ENCODE measurements at regions not wholly inside any gene's neighbourhood (a gene's known extent, or its start where the extent isn't known, plus 50 kb on each side); places are given as distances from the start of the nearest gene placed in this dataset.
A peak's percentile ranks its signal among the peaks of the same experiment; 100 is the strongest.

GRCh38 chr6:44590471-44590870 is 203.0 kb downstream of the CDC5L start:
- H3K27ac Mint-ChIP-seq (ENCODE audit: unreplicated experiment), result no peak overlapping the region
- H3K27me3 Mint-ChIP-seq (ENCODE audit: low read depth), result peaks cover 4% of the 10 kb centered on the region
- peaks cover 9% of the 10 kb centered on the region for H3K36me3 Mint-ChIP-seq (ENCODE audit: low read depth)
- H3K4me1 Mint-ChIP-seq (ENCODE audit: low read depth), result peaks cover 10% of the 10 kb centered on the region
- TF ChIP-seq CTCF (IDR thresholded peaks at IDR 0.05), result no peak
- no peak overlapping the region for H3K4me3 Mint-ChIP-seq (ENCODE audit: unreplicated experiment)
- DNase-seq (ENCODE audit: low spot score), result no peak
- peaks cover 15% of the 10 kb centered on the region for H3K9me3 Mint-ChIP-seq (ENCODE audit: low read depth)

GRCh38 chr6:44593539-44593944 is 206.0 kb downstream of the CDC5L start:
- Mint-ChIP-seq H3K36me3 (ENCODE audit: low read depth) (peaks cover 3% of the 10 kb centered on the region), H3K9me3 (ENCODE audit: low read depth) (peaks cover 8% of the 10 kb centered on the region), H3K4me3 (ENCODE audit: unreplicated experiment) (no peak overlapping the region), H3K27ac (ENCODE audit: unreplicated experiment) (no peak overlapping the region), H3K4me1 (ENCODE audit: low read depth) (peaks cover 10% of the 10 kb centered on the region), H3K27me3 (ENCODE audit: low read depth) (no peaks in the 10 kb centered on the region)
- TF ChIP-seq CTCF (IDR thresholded peaks at IDR 0.05), result peak; percentile 83
- DNase-seq (ENCODE audit: low spot score), result no peak

GRCh38 chr6:44594481-44594880 is 207.0 kb downstream of the CDC5L start:
- DNase-seq (ENCODE audit: low spot score), result no peak
- Mint-ChIP-seq H3K36me3 (ENCODE audit: low read depth) (no peaks in the 10 kb centered on the region), H3K4me3 (ENCODE audit: unreplicated experiment) (no peak overlapping the region), H3K4me1 (ENCODE audit: low read depth) (peaks cover 10% of the 10 kb centered on the region), H3K27ac (ENCODE audit: unreplicated experiment) (no peak overlapping the region), H3K27me3 (ENCODE audit: low read depth) (no peaks in the 10 kb centered on the region), H3K9me3 (ENCODE audit: low read depth) (peaks cover 4% of the 10 kb centered on the region)
- TF ChIP-seq CTCF (IDR thresholded peaks at IDR 0.05), result no peak

GRCh38 chr6:44598679-44599078 is 211.2 kb downstream of the CDC5L start:
- Mint-ChIP-seq H3K27ac (ENCODE audit: unreplicated experiment) (no peak overlapping the region), H3K9me3 (ENCODE audit: low read depth) (peaks cover 4% of the 10 kb centered on the region), H3K4me1 (ENCODE audit: low read depth) (peaks cover 6% of the 10 kb centered on the region), H3K36me3 (ENCODE audit: low read depth) (no peaks in the 10 kb centered on the region), H3K4me3 (ENCODE audit: unreplicated experiment) (no peak overlapping the region), H3K27me3 (ENCODE audit: low read depth) (no peaks in the 10 kb centered on the region)
- no peak for DNase-seq (ENCODE audit: low spot score)
- no peak for TF ChIP-seq CTCF (IDR thresholded peaks at IDR 0.05)

GRCh38 chr6:44599672-44600071 is 212.2 kb downstream of the CDC5L start:
- H3K27ac Mint-ChIP-seq (ENCODE audit: unreplicated experiment), result no peak overlapping the region
- no peaks in the 10 kb centered on the region for H3K27me3 Mint-ChIP-seq (ENCODE audit: low read depth)
- no peak for TF ChIP-seq CTCF (IDR thresholded peaks at IDR 0.05)
- H3K4me3 Mint-ChIP-seq (ENCODE audit: unreplicated experiment), result no peak overlapping the region
- H3K36me3 Mint-ChIP-seq (ENCODE audit: low read depth), result no peaks in the 10 kb centered on the region
- no peak for DNase-seq (ENCODE audit: low spot score)
- H3K9me3 Mint-ChIP-seq (ENCODE audit: low read depth), result peaks cover 4% of the 10 kb centered on the region
- H3K4me1 Mint-ChIP-seq (ENCODE audit: low read depth), result no peaks in the 10 kb centered on the region

Data from chondrocyte (in vitro differentiated cells).